Cerebellar cortex (tissue), 1 donor: ENCODE measurements at regions not wholly inside any gene's neighbourhood (a gene's known extent, or its start where the extent isn't known, plus 50 kb on each side); places are given as distances from the start of the nearest gene placed in this dataset.

ENCODE experiments used
- DNase-seq: peaks from one replicate; pipeline ENCODE4 v3.0.0-alpha.2; 2015; ENCODE audit warnings: low spot score

DNA sequence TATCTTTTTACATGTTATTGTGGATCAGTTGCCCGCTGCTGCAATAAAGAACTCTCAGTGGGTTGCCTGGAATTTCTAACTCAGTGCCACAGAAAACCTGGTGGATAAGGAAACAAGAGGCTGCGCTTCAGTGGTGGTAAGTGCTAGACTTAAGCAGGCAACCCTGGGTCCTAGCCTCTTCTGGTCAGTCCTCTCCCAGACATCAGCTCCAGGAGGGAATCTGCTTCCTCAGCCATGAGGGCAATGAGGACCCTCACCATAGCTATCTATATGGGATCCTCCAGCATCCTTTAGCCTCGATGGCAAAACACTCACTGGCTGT, 490.7 kb upstream of the SULF2 start:
- DNase-seq: no peak

- no peak for DNase-seq
Observed at GRCh38 chr20:48275286-48276020, 490.2 kb upstream of the SULF2 start.

GRCh38 chr20:48273843-48274242, 488.6 kb upstream of the SULF2 start:
- no peak for DNase-seq

DNA sequence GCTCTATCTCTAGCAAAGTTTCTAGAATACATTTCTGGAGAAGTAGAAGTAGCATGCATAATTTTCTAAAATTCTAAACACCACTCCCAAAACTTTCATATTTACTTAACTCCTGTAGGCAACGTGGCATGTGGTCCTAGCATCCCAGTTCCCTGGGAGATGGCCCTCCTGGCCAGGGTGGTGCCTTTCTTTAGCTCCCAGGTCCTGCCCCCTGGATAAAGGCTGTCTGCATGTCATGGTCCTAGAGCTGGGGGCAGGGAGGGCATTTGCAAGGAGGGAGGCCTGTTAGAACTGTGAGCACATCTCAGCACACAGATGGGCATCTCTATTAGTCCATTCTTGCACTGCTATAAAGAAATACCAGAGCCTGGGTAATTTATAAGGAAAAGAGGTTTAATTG, 485.6 kb upstream of the SULF2 start:
- no peak for DNase-seq

GRCh38 chr20:48267860-48268633, 482.8 kb upstream of the SULF2 start:
- no peak for DNase-seq

DNA sequence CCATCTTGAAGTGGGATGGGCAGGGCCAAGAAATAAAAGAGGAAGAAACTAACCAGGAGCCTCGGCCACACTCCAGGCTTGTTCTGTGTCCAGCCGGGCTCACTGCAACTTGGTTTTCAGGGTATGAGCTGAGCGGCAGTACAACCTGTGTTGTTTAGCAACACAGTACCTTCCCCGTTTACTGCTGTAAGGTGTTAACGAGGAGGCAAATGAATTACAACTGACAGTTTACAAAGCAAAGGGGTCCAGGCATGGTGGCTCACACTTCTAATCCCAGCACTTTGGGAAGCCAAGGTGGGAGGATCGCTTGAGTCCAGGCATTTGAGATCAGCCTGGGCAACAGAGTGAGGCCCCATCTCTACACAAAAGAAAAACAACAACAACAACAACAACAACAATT, 481.3 kb upstream of the SULF2 start:
- no peak for DNase-seq

DNA sequence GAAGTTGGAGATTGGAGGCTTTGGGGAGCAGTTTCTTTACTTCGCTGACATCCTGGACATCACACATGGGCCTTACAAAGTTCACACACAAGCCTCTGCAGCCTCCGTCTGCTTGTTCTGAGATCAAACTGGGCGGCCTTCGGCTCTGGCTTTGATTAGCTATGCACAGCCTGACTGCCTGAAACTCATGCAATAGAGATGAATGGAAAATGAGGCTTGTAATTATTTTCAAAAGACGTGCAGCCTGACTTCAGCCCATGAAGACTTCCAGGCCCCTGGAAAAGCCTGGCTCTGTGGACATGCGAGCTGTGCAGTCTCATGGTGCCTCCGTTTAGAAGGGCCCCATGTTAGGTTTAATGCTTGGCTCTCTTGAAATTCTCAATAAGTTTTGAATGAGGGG, 480.5 kb upstream of the SULF2 start:
- no peak for DNase-seq

DNA sequence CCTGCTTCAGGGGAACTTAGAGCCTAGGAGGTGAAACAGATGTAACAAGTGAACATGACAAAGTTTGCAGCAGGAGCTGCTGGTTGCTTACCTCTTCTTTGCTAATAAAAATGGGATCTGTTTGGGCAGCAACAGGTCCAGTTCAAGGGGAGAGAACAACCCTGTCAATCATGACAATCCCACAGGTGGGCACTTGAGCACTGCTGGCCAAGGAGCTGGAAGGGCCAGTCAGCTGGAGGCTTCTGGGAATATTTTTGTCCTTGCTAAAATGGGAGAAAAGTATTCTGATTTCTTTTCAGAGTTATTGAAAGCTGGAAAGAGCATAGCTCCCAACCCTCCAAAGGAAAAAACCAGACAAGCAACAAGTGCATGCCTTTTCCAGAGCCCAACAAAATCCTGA, 477.7 kb upstream of the SULF2 start:
- no peak for DNase-seq

DNA sequence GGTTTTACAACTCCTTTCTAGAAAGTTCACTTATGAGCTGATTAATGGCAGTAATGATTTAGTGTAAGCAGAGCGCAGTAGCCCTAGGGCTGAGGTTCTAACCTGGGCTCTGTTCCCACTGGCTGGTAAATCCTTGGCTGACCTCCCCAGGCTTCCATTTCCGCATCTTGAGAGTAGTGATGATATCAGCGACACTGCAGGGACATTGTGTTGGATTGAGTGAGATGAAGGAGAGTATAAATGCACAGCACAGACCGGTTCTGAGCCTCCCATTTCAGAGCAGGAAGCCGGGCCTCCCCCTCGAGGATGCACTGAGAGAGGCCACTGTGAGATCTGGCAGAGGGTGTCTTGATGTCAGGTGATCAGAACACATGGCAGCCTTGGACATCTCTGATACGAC, 477.2 kb upstream of the SULF2 start:
- DNase-seq: no peak

DNA sequence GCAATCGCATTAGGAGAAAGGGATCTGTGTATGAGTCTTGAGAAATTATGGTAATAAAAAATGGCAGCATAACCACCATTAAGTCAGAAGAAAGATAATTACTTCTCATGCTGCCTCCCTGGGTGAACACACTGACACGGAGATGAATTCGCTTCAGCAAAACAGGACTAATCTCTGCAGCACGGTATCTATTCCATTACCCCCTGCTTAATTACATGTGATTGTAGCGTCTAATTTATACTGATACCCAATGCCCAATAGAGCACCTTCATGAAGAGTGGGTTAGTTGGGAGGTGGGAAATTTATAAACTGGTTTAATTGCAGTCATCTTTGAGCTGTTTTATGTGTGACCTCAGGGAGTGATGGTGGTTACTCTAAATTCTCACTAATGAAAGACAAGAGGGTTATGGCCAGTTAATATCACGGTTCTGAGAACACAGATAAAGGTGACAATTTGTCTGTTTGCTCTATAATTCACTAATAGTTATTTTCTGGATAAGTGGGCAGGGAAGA, 476.2 kb upstream of the SULF2 start:
- DNase-seq: no peak

GRCh38 chr20:48260129-48260756, 475.0 kb upstream of the SULF2 start:
- no peak for DNase-seq

GRCh38 chr20:48259456-48259855, 474.2 kb upstream of the SULF2 start:
- DNase-seq: no peak

DNA sequence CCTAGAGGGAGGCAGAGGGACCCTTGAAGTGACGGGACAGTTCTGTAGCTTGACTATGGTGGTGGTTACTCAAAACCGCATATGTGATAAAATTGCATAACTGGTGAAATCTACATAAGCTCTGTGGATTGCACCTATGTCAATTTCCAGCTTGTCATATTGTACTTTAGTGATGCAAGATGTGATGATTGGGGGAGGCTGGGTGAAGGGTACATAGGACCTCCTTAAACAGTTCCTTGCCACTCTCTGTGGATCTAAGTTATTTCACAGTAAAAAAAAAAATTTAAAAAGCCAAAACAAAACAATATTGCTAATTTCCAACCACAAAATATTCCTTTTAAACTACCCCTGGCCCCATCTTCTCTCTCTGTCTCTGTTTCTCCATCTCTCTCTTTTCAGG, 472.6 kb upstream of the SULF2 start:
- no peak for DNase-seq

- DNase-seq: no peak
Observed at GRCh38 chr20:48247961-48248360, 462.7 kb upstream of the SULF2 start.

DNA sequence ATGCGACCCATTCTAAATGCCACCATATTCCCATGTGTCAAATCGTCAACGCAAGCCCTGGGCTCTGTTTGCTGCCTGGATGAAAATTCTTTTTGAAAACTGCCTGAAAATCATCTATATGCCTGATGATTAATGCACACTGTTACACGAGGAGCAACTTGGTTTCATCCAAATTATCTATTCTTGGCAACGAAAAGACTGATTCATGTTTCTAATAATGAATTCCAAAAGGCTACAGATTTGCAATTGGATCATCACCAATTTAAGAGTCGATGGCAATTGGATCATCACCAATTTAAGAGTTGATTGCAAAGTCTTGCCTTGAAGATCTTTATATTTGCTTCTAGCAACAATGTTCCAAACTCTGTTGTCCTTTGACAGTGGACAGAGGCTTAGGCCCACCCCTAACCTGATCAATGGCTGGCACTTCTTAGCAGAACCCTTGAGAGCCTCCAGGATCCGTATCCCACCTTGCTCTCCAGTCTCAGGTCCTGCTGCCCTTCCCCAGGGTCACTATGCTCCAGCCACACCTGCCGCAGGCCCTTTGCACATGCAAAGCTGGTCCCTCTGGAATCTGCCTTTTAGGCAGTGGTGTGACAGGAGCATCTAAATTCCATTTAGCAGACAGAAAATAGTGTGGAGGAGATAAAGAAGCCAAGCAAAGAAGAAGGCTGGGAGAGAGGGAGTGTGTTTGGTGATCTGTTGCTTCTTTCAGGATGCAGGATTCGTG, 460.9 kb upstream of the SULF2 start:
- no peak for DNase-seq

DNA sequence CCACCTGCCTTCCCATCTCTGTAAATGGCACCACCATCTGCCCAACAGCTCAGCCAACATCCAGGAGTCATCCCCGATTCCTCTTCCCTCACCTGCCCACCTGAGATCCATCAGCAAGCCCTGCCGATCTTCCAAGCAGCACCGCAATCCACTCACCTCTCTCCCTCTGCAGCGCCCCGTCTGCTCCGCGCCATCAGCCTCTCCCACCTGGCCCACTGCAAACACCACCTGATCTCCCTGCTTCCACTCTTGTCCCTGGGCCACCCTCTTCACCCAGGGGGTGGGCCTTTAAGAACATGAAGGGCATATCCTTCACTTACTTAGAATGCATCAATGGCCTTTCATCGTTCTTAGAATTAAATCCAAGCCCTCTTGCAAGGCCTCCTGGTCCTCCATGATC, 457.3 kb upstream of the SULF2 start:
- DNase-seq: no peak

GRCh38 chr20:48241482-48241881, 456.2 kb upstream of the SULF2 start:
- no peak for DNase-seq

- no peak for DNase-seq
Observed at GRCh38 chr20:48238781-48239180, 453.5 kb upstream of the SULF2 start.

DNA sequence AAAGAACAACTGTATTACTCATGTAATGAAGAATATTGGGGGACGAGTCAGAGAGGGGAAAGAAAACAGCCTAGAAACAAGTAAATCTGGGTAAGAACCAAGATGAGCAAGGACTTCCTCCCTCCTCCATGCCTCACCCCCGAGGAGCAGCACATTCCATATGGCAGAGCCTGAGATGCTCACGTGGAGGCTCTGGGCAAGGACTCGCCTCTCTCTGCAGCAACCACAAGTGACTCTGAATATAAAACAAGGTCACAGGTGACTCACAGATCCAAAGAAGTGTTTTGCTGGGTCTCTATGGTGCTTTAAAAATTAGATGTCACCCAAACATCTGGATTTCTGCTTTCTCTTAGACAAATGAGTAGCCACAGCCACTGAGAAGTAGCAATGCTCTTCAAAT, 453.0 kb upstream of the SULF2 start:
- DNase-seq: no peak

GRCh38 chr20:48236000-48236970, 451.0 kb upstream of the SULF2 start:
- no peak for DNase-seq

DNA sequence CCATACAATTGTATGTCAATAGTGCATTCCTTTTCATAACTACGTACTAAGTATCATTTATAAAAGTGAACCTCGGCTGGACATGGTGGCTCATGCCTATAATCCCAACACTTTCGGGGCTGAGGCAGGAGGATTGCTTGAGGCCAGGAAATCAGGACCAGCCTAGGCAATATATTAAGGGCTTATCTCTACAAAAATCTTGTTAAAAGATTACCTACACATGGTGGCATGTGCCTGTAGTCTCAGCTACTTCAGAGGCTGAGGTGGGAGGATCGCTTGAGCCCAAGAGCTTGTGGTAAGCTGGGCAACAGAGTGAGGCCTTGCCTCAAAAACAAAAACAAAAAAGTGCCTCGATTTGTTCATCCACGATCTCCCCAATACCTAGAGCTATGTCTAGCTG, 449.7 kb upstream of the SULF2 start:
- no peak for DNase-seq
